ENCODE measurements at regions not wholly inside any gene's neighbourhood (a gene's known extent, or its start where the extent isn't known, plus 50 kb on each side); places are given as distances from the start of the nearest gene placed in this dataset.

- TF ChIP-seq NR1H2 (CRISPR knock-in tag; IDR thresholded peaks at IDR 0.05) (no peak), AFF4 (CRISPR knock-in tag; IDR thresholded peaks at IDR 0.05; ENCODE audit: borderline replicate concordance) (no peak), CREB1 (CRISPR knock-in tag; IDR thresholded peaks at IDR 0.05) (no peak), ZNF138 (CRISPR knock-in tag; conservative IDR thresholded peaks at IDR 0.05) (no peak)
These were observed 202.2 kb upstream of the CXorf66 start (continued) for GRCh38 chrX:140167551-140167950.

DNA sequence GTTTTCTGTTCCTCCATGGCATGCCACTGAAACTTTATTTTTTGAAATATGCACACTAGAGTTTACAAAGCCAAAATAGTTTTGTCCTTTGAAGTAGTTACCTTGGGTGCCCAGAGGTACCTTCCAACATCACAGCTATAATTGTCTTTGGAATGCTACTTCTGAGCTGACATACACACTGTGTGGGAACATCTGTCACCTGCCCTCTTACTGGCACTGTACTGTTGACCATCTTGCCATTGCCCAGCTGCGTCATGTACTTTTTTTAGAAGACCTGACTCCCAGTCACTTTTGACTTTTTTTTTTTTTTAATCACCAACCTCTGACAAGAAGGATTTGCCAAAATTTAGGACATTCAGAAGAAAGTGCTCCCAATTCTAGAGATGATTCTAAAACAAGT lies 200.5 kb upstream of the CXorf66 start:
- no peak for ATAC-seq
- H3K27me3 Mint-ChIP-seq (ENCODE audit: low read depth): no peaks in the 10 kb centered on the region
- H3K36me3 Mint-ChIP-seq: no peaks in the 10 kb centered on the region
- TF ChIP-seq PRRX2 (CRISPR knock-in tag; IDR thresholded peaks at IDR 0.05): no peak
- TF ChIP-seq NR2C2 (CRISPR knock-in tag; IDR thresholded peaks at IDR 0.05): no peak
- no peak for TF ChIP-seq ETV6 (CRISPR knock-in tag; IDR thresholded peaks at IDR 0.05)
- TF ChIP-seq GRHL2 (CRISPR knock-in tag; IDR thresholded peaks at IDR 0.05; ENCODE audit: insufficient replicate concordance, severe bottlenecking): no peak
- no peak for TF ChIP-seq RORB (CRISPR knock-in tag; IDR thresholded peaks at IDR 0.05)
- TF ChIP-seq ZNF138 (CRISPR knock-in tag; conservative IDR thresholded peaks at IDR 0.05): no peak
- no peak for TF ChIP-seq JAZF1 (CRISPR knock-in tag; IDR thresholded peaks at IDR 0.05)
- TF ChIP-seq, protein P1, sequence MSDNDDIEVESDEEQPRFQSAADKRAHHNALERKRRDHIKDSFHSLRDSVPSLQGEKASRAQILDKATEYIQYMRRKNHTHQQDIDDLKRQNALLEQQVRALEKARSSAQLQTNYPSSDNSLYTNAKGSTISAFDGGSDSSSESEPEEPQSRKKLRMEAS (CRISPR knock-in tag; IDR thresholded peaks at IDR 0.05): no peak
- no peak for TF ChIP-seq E2F5 (CRISPR knock-in tag; IDR thresholded peaks at IDR 0.05)
- TF ChIP-seq USF2 (CRISPR knock-in tag; IDR thresholded peaks at IDR 0.05): no peak
- no peak for TF ChIP-seq NFYB (CRISPR knock-in tag; conservative IDR thresholded peaks at IDR 0.05; ENCODE audit: low read depth)
- TF ChIP-seq, protein P2, sequence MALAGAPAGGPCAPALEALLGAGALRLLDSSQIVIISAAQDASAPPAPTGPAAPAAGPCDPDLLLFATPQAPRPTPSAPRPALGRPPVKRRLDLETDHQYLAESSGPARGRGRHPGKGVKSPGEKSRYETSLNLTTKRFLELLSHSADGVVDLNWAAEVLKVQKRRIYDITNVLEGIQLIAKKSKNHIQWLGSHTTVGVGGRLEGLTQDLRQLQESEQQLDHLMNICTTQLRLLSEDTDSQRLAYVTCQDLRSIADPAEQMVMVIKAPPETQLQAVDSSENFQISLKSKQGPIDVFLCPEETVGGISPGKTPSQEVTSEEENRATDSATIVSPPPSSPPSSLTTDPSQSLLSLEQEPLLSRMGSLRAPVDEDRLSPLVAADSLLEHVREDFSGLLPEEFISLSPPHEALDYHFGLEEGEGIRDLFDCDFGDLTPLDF (CRISPR knock-in tag; IDR thresholded peaks at IDR 0.05): no peak
- no peak for TF ChIP-seq IRF1 (CRISPR knock-in tag; IDR thresholded peaks at IDR 0.05)
- H3K27ac Mint-ChIP-seq: no peak overlapping the region
- peaks cover 4% of the 10 kb centered on the region for H3K4me1 Mint-ChIP-seq
- DNase-seq (ENCODE audit: low spot score): no peak
- ChIA-PET POLR2A (no interaction called here), CTCF (interaction anchor here (2.7 kb wide), 1 partner anchor 342 kb away, joined by 18 read pairs; no protein-coding TSS in a partner anchor)
- H3K9me3 Mint-ChIP-seq: no peaks in the 10 kb centered on the region
- H3K4me3 Mint-ChIP-seq: no peak overlapping the region

GRCh38 chrX:140164391-140164790 lies 199.1 kb upstream of the CXorf66 start:
- peaks cover 4% of the 10 kb centered on the region for H3K4me1 Mint-ChIP-seq
- ChIA-PET CTCF (interaction anchor here (0.8 to 2.7 kb wide), 3 partner anchors 107 to 408 kb away, joined by 3 to 18 read pairs (median 4); no protein-coding TSS in a partner anchor), POLR2A (no interaction called here)
- TF ChIP-seq ETV6 (CRISPR knock-in tag; IDR thresholded peaks at IDR 0.05) (no peak), GTF2I (CRISPR knock-in tag; conservative IDR thresholded peaks at IDR 0.05) (no peak), FOXK1 (CRISPR knock-in tag; IDR thresholded peaks at IDR 0.05) (no peak), ZNF317 (CRISPR knock-in tag; IDR thresholded peaks at IDR 0.05; ENCODE audit: borderline replicate concordance, low read depth) (no peak), KAT7 (CRISPR knock-in tag; IDR thresholded peaks at IDR 0.05; ENCODE audit: borderline replicate concordance) (no peak), ELF4 (CRISPR knock-in tag; IDR thresholded peaks at IDR 0.05; ENCODE audit: low read depth) (no peak), ZBTB21 (CRISPR knock-in tag; IDR thresholded peaks at IDR 0.05; ENCODE audit: borderline replicate concordance) (no peak), EMX1 (CRISPR knock-in tag; IDR thresholded peaks at IDR 0.05) (no peak), CREB1 (CRISPR knock-in tag; IDR thresholded peaks at IDR 0.05) (no peak)
- TF ChIP-seq, protein P3, sequence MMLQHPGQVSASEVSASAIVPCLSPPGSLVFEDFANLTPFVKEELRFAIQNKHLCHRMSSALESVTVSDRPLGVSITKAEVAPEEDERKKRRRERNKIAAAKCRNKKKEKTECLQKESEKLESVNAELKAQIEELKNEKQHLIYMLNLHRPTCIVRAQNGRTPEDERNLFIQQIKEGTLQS (CRISPR knock-in tag; conservative IDR thresholded peaks at IDR 0.05): no peak
- H3K36me3 Mint-ChIP-seq: no peaks in the 10 kb centered on the region
- H3K4me3 Mint-ChIP-seq: no peak overlapping the region
- DNase-seq (ENCODE audit: low spot score): no peak
- no peak overlapping the region for H3K27ac Mint-ChIP-seq
- ATAC-seq: no peak
- H3K9me3 Mint-ChIP-seq: no peaks in the 10 kb centered on the region
- H3K27me3 Mint-ChIP-seq (ENCODE audit: low read depth): no peaks in the 10 kb centered on the region

All from WTC11 (cell line).